ENCODE measurements at regions not wholly inside any gene's neighbourhood (a gene's known extent, or its start where the extent isn't known, plus 50 kb on each side); places are given as distances from the start of the nearest gene placed in this dataset.
"Not testable (repeated sequence)": the region's sequence is repeated elsewhere in the genome, so short reads cannot be mapped to it uniquely, and the experiment has no call there.

DNA sequence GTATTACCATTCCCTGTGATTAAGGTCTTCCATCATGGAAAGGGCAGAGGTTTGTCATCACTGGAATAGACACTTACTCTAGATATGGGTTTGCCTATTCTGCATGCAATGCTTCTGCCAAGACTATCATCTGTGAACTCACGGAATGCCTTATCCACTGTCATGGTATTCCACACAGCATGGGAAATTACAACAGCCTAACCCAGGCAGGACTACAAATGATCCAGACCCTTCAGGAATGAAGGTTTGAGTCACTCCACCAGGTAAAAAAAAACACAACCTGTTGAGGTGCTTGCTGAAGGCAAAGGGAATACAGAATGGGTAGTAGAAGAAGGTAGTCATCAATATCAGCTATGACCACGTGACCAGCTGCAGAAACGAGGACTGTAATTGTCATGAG lies 89.0 kb upstream of the RANBP6 start:
- not testable (repeated sequence) for TF ChIP-seq JUNB (IDR thresholded peaks at IDR 0.05; ENCODE audit: unreplicated experiment); CTCF (conservative IDR thresholded peaks at IDR 0.05; ENCODE audit: low read depth in 2 of 2)

Measured in GM23338 (cell line).